Mucosa of descending colon (tissue), 3 donors: ENCODE measurements at regions not wholly inside any gene's neighbourhood (a gene's known extent, or its start where the extent isn't known, plus 50 kb on each side); places are given as distances from the start of the nearest gene placed in this dataset.

ENCODE experiments used
- ATAC-seq: fragments of 200-7000 bp; cut with Tn5 transposase; one replicate; pipeline ENCODE4 v1.9.1; 2020; ENCODE audit warnings: mild to moderate bottlenecking, moderate library complexity
- DNase-seq, 3 donors: peaks; one replicate each; pipeline ENCODE4 v3.0.0-alpha.2; 2020
- H3K36me3 ChIP-seq: fragments of 200-600 bp; one replicate; pipeline ENCODE4 v1.8.0; 2021; ENCODE audit warnings: low read depth, mild to moderate bottlenecking
- H3K4me1 ChIP-seq: fragments of 200-600 bp; one replicate; pipeline ENCODE4 v1.8.0; 2021; ENCODE audit warnings: low read depth, mild to moderate bottlenecking
- H3K4me3 ChIP-seq: fragments of 200-600 bp; one replicate; pipeline ENCODE4 v1.8.0; 2021; ENCODE audit warnings: mild to moderate bottlenecking
- H3K9me3 ChIP-seq: fragments of 200-600 bp; one replicate; pipeline ENCODE4 v1.8.0; 2021; ENCODE audit warnings: mild to moderate bottlenecking
- CTCF ChIP-seq: fragments of 200-600 bp; IDR thresholded peaks from one replicate; pipeline ENCODE4 v1.8.0; 2022; ENCODE audit warnings: antibody characterized with exemption, mild to moderate bottlenecking
- intact Hi-C, 2 donors: fragments of 100-400 bp; cut with DNase I in 1 of 2; cut with micrococcal nuclease in 1 of 2; formaldehyde crosslinking; loops; one replicate each; pipeline versions ENCODE4 v1.11.0 to v1.11.1; 2022; cut with DNase I, micrococcal nuclease
- donor health status: DM: no; HTN: no; CAD: no; lungs with moderate emphysema.
- donor health status: DM: no; HTN: no; CAD: no.
- donor health status: DM: no; HTN: yes; CAD: no.

GRCh38 chrX:125895518-125895917, 270.6 kb downstream of the DCAF12L2 start:
- intact Hi-C loops, result no loop called here
- Histone ChIP-seq H3K4me3 (no peak overlapping the region), H3K4me1 (no peaks in the 10 kb centered on the region), H3K36me3 (no peaks in the 10 kb centered on the region), H3K9me3 (no peaks in the 10 kb centered on the region)
- no peak for ATAC-seq
- TF ChIP-seq CTCF, result no peak
- no peak for DNase-seq

- Histone ChIP-seq H3K4me1 (no peaks in the 10 kb centered on the region), H3K9me3 (no peaks in the 10 kb centered on the region), H3K4me3 (no peak overlapping the region), H3K36me3 (no peaks in the 10 kb centered on the region)
- intact Hi-C loops, result no loop called here
- ATAC-seq (no peak), DNase-seq (no peak)
- no peak for TF ChIP-seq CTCF
Measured at GRCh38 chrX:125926295-125926694, 239.8 kb downstream of the DCAF12L2 start.

- ATAC-seq (no peak), DNase-seq (no peak)
- no peaks in the 10 kb centered on the region for H3K4me1 ChIP-seq
- no peak for TF ChIP-seq CTCF
- intact Hi-C loops, result no loop called here
- no peaks in the 10 kb centered on the region for H3K9me3 ChIP-seq
- H3K4me3 ChIP-seq, result no peak overlapping the region
- H3K36me3 ChIP-seq, result no peaks in the 10 kb centered on the region
Measured at GRCh38 chrX:125940985-125941384, 225.1 kb downstream of the DCAF12L2 start.

- ATAC-seq, result no peak
- intact Hi-C loops, result no loop called here
- Histone ChIP-seq H3K9me3 (no peaks in the 10 kb centered on the region), H3K36me3 (no peaks in the 10 kb centered on the region), H3K4me3 (no peak overlapping the region), H3K4me1 (no peaks in the 10 kb centered on the region)
- no peak for TF ChIP-seq CTCF
- no peak for DNase-seq
Measured at GRCh38 chrX:125947501-125947900, 218.6 kb downstream of the DCAF12L2 start.

GRCh38 chrX:125952973-125953372, 213.1 kb downstream of the DCAF12L2 start:
- intact Hi-C loops, result no loop called here
- no peak for DNase-seq
- H3K9me3 ChIP-seq, result no peaks in the 10 kb centered on the region
- no peak for TF ChIP-seq CTCF
- H3K36me3 ChIP-seq, result no peaks in the 10 kb centered on the region
- ATAC-seq, result no peak
- H3K4me1 ChIP-seq, result no peaks in the 10 kb centered on the region
- H3K4me3 ChIP-seq, result no peak overlapping the region

- no peak for TF ChIP-seq CTCF
- Histone ChIP-seq H3K9me3 (no peaks in the 10 kb centered on the region), H3K4me3 (no peak overlapping the region), H3K4me1 (no peaks in the 10 kb centered on the region), H3K36me3 (no peaks in the 10 kb centered on the region)
- no peak for DNase-seq
- ATAC-seq, result no peak
- intact Hi-C loops, result no loop called here
Measured at GRCh38 chrX:125953814-125954213, 212.3 kb downstream of the DCAF12L2 start.
